ENCODE measurements at regions not wholly inside any gene's neighbourhood (a gene's known extent, or its start where the extent isn't known, plus 50 kb on each side); places are given as distances from the start of the nearest gene placed in this dataset.

- DNase-seq (no peak), FAIRE-seq (no peak)
- Histone ChIP-seq H3K4me1 (ENCODE audit: control insufficient read depth in 2 of 3, insufficient read depth in 2 of 3, low read depth in 1 of 3, low read length in 3 of 3) (no peaks in the 10 kb centered on the region), H3K27me3 (ENCODE audit: control insufficient read depth, insufficient read depth, low read length) (no peaks in the 10 kb centered on the region), H3K9ac (ENCODE audit: low read length in 3 of 3) (no peak overlapping the region), H3K27ac (ENCODE audit: low read depth in 2 of 2, low read length in 2 of 2) (no peak overlapping the region), H3K4me3 (ENCODE audit: low read length in 3 of 3) (no peak overlapping the region), H3K36me3 (ENCODE audit: control insufficient read depth in 2 of 3, insufficient read depth in 3 of 3, low read length in 3 of 3) (no peaks in the 10 kb centered on the region), H3K9me3 (ENCODE audit: control insufficient read depth in 2 of 3, insufficient read depth in 1 of 3, low read length in 3 of 3) (peaks cover 0 to 7% (median 3%) of the 10 kb centered on the region in 3 donors)
- intact Hi-C loops (cut with DNase I): no loop called here
- TF ChIP-seq CTCF (IDR thresholded peaks at IDR 0.05; ENCODE audit: borderline replicate concordance, extremely low read depth, insufficient read depth): no peak
Observed at GRCh38 chr18:4581966-4582365, 126.9 kb upstream of the DLGAP1 start.

- H3K36me3 ChIP-seq (ENCODE audit: control insufficient read depth in 2 of 3, insufficient read depth in 3 of 3, low read length in 3 of 3): no peaks in the 10 kb centered on the region
- H3K9ac ChIP-seq (ENCODE audit: low read length in 3 of 3): no peak overlapping the region
- DNase-seq: no peak
- no peak overlapping the region for H3K4me3 ChIP-seq (ENCODE audit: low read length in 3 of 3)
- TF ChIP-seq CTCF (IDR thresholded peaks at IDR 0.05; ENCODE audit: borderline replicate concordance, extremely low read depth, insufficient read depth): no peak
- no peak for FAIRE-seq
- no peaks in the 10 kb centered on the region for H3K4me1 ChIP-seq (ENCODE audit: control insufficient read depth in 2 of 3, insufficient read depth in 2 of 3, low read depth in 1 of 3, low read length in 3 of 3)
- H3K9me3 ChIP-seq (ENCODE audit: control insufficient read depth in 2 of 3, insufficient read depth in 1 of 3, low read length in 3 of 3): peaks cover 0 to 7% (median 5%) of the 10 kb centered on the region in 3 donors
- no peaks in the 10 kb centered on the region for H3K27me3 ChIP-seq (ENCODE audit: control insufficient read depth, insufficient read depth, low read length)
- intact Hi-C loops (cut with DNase I): no loop called here
- no peak overlapping the region for H3K27ac ChIP-seq (ENCODE audit: low read depth in 2 of 2, low read length in 2 of 2)
Observed at GRCh38 chr18:4578449-4578848, 123.3 kb upstream of the DLGAP1 start.

DNA sequence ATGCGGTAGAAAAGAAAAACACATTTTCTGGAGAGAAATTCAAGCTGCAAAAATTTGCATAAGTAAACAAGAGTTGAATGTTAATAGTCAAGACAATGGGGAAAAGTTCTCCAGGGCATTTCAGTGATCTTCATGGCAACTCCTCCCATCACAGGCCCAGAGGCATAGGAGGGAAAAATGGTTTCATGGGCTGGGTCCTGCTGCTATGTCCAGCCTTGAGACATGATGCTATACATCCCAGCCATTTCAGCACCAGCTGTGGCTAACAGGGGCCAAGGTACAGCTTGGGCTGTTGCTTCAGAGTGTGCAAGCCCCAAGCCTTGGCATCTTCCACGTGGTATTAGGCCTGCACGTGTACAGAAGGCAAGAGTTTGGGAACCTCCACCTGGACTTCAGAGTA, 118.6 kb upstream of the DLGAP1 start:
- H3K27ac ChIP-seq (ENCODE audit: low read depth in 2 of 2, low read length in 2 of 2): no peak overlapping the region
- no peaks in the 10 kb centered on the region for H3K4me1 ChIP-seq (ENCODE audit: control insufficient read depth in 2 of 3, insufficient read depth in 2 of 3, low read depth in 1 of 3, low read length in 3 of 3)
- no peaks in the 10 kb centered on the region for H3K36me3 ChIP-seq (ENCODE audit: control insufficient read depth in 2 of 3, insufficient read depth in 3 of 3, low read length in 3 of 3)
- H3K4me3 ChIP-seq (ENCODE audit: low read length in 3 of 3): no peak overlapping the region
- FAIRE-seq (no peak), DNase-seq (no peak)
- no peaks in the 10 kb centered on the region for H3K27me3 ChIP-seq (ENCODE audit: control insufficient read depth, insufficient read depth, low read length)
- intact Hi-C loops (cut with DNase I): no loop called here
- H3K9ac ChIP-seq (ENCODE audit: low read length in 3 of 3): no peak overlapping the region
- peaks cover 0 to 7% (median 5%) of the 10 kb centered on the region in 3 donors for H3K9me3 ChIP-seq (ENCODE audit: control insufficient read depth in 2 of 3, insufficient read depth in 1 of 3, low read length in 3 of 3)
- TF ChIP-seq CTCF (IDR thresholded peaks at IDR 0.05; ENCODE audit: borderline replicate concordance, extremely low read depth, insufficient read depth): no peak

GRCh38 chr18:4557502-4557901, 102.4 kb upstream of the DLGAP1 start:
- no peak for TF ChIP-seq CTCF (IDR thresholded peaks at IDR 0.05; ENCODE audit: borderline replicate concordance, extremely low read depth, insufficient read depth)
- Histone ChIP-seq H3K9ac (ENCODE audit: low read length in 3 of 3) (no peak overlapping the region), H3K9me3 (ENCODE audit: control insufficient read depth in 2 of 3, insufficient read depth in 1 of 3, low read length in 3 of 3) (peaks cover 0 to 2% (median 0%) of the 10 kb centered on the region in 3 donors), H3K36me3 (ENCODE audit: control insufficient read depth in 2 of 3, insufficient read depth in 3 of 3, low read length in 3 of 3) (no peaks in the 10 kb centered on the region), H3K27me3 (ENCODE audit: control insufficient read depth, insufficient read depth, low read length) (no peaks in the 10 kb centered on the region), H3K27ac (ENCODE audit: low read depth in 2 of 2, low read length in 2 of 2) (no peak overlapping the region), H3K4me3 (ENCODE audit: low read length in 3 of 3) (no peak overlapping the region), H3K4me1 (ENCODE audit: control insufficient read depth in 2 of 3, insufficient read depth in 2 of 3, low read depth in 1 of 3, low read length in 3 of 3) (no peaks in the 10 kb centered on the region)
- no peak for DNase-seq
- FAIRE-seq: no peak
- intact Hi-C loops (cut with DNase I): no loop called here
